Type B pancreatic cell (in vitro differentiated cells): ENCODE measurements at regions not wholly inside any gene's neighbourhood (a gene's known extent, or its start where the extent isn't known, plus 50 kb on each side); places are given as distances from the start of the nearest gene placed in this dataset.

ENCODE experiments used
- DNase-seq: peaks from one replicate; pipeline ENCODE4 v3.0.0; 2021; ENCODE audit warnings: mixed read lengths; ENCODE audit not compliant: unreplicated experiment; ENCODE audit errors: extremely low spot score
- H3K27ac Mint-ChIP-seq: 2 replicates; pipeline ENCODE4 v1.8.0; 2021; ENCODE audit warnings: mild to moderate bottlenecking, mixed read lengths
- H3K27me3 Mint-ChIP-seq: 2 replicates; pipeline ENCODE4 v1.8.0; 2021; ENCODE audit warnings: mixed read lengths
- H3K36me3 Mint-ChIP-seq: 2 replicates; pipeline ENCODE4 v1.8.0; 2021; ENCODE audit warnings: mixed read lengths
- H3K4me1 Mint-ChIP-seq: one replicate; pipeline ENCODE4 v1.8.0; 2021; ENCODE audit warnings: mixed read lengths; ENCODE audit not compliant: unreplicated experiment
- H3K4me3 Mint-ChIP-seq: 2 replicates; pipeline ENCODE4 v1.8.0; 2021; ENCODE audit warnings: mild to moderate bottlenecking, mixed read lengths
- H3K9me3 Mint-ChIP-seq: 2 replicates; pipeline ENCODE4 v1.8.0; 2021; ENCODE audit warnings: mixed read lengths
- TF ChIP-seq, protein P1 (sequence below): fragments of 200-600 bp; sonication (generic); conservative IDR thresholded peaks from 2 replicates; pipeline ENCODE4 v1.5.0; 2021; ENCODE audit warnings: antibody characterized with exemption, mild to moderate bottlenecking

- H3K27me3 Mint-ChIP-seq = peaks cover 25% of the 10 kb centered on the region
- no peaks in the 10 kb centered on the region for H3K4me1 Mint-ChIP-seq
- no peaks in the 10 kb centered on the region for H3K9me3 Mint-ChIP-seq
- DNase-seq = peak; percentile 25
- H3K27ac Mint-ChIP-seq = no peak overlapping the region
- H3K4me3 Mint-ChIP-seq = no peak overlapping the region
- TF ChIP-seq, protein P1, sequence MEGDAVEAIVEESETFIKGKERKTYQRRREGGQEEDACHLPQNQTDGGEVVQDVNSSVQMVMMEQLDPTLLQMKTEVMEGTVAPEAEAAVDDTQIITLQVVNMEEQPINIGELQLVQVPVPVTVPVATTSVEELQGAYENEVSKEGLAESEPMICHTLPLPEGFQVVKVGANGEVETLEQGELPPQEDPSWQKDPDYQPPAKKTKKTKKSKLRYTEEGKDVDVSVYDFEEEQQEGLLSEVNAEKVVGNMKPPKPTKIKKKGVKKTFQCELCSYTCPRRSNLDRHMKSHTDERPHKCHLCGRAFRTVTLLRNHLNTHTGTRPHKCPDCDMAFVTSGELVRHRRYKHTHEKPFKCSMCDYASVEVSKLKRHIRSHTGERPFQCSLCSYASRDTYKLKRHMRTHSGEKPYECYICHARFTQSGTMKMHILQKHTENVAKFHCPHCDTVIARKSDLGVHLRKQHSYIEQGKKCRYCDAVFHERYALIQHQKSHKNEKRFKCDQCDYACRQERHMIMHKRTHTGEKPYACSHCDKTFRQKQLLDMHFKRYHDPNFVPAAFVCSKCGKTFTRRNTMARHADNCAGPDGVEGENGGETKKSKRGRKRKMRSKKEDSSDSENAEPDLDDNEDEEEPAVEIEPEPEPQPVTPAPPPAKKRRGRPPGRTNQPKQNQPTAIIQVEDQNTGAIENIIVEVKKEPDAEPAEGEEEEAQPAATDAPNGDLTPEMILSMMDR = no peak
- no peaks in the 10 kb centered on the region for H3K36me3 Mint-ChIP-seq
Measured at GRCh38 chr22:49289822-49290679, 537.6 kb downstream of the BRD1 start.

DNA sequence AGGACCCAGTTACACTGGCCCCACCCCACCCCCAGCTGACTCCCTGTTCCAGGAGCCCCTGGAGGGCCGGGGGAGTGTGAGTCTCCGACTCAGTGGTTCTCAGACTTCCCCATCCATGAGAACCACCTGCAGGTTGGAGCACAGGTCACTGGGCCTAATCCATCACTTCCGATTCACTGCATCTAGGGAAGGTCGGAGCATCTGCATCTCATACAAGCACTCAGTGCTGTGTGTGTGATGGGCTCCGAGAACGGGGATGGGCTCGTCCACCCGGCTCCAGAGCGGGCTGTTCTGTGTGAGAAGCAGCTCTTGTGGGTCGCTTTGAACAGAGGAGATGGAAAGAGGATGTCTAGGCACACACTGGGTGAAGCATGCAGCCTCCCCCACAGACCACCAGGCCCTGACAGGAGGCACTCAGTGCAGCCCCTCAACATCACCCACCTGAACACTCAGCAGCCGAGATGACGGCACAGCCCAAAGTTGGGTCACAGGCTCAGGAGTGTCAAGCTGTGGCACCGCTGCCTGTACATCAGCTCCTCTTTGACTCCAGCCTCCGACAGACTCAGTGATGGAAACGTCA is 541.4 kb downstream of the BRD1 start:
- H3K9me3 Mint-ChIP-seq = no peaks in the 10 kb centered on the region
- no peak for DNase-seq
- H3K27me3 Mint-ChIP-seq = peaks cover 49% of the 10 kb centered on the region
- H3K27ac Mint-ChIP-seq = no peak overlapping the region
- H3K4me1 Mint-ChIP-seq = no peaks in the 10 kb centered on the region
- TF ChIP-seq, protein P1 = no peak
- H3K36me3 Mint-ChIP-seq = no peaks in the 10 kb centered on the region
- H3K4me3 Mint-ChIP-seq = no peak overlapping the region

- no peaks in the 10 kb centered on the region for H3K36me3 Mint-ChIP-seq
- H3K27me3 Mint-ChIP-seq = peaks cover 57% of the 10 kb centered on the region
- no peak for DNase-seq
Measured at GRCh38 chr22:49284931-49285330, 542.7 kb downstream of the BRD1 start.

DNA sequence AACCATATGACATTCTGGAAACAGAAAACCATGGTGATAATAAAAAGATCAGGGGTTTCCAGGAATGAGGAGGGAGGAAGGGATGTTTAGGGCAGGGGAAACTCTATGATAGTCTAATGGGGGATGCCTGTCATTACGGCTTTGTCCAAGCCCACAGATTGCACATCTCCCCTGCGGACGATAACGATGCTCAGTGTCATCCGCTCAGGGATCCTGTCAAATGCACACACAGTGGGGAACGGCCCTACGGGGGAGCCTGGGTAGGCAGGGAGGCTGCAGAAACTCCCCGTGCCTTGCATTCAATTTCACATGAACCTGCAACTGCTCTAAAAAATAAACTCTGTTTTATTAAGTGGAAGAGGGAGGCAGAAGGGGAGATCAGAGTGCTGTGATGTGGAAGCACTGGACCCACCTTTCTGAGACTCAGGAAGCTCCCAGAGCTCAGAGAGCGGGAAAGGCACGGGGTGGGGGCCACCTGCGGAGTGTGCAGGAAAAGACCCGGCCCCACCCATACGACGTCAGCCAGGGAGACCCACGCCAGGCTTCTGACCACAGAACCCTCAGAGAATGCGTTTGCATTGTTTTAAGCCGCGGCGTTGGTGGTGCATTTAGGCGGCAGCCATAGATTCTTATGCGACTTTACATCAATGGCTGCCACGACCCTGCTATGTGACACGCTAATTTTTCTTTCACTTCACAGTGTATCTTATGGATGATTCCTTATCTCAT is 543.5 kb downstream of the BRD1 start:
- Mint-ChIP-seq H3K36me3 (no peaks in the 10 kb centered on the region), H3K27me3 (peaks cover 62% of the 10 kb centered on the region), H3K9me3 (peaks cover 3% of the 10 kb centered on the region), H3K4me1 (no peaks in the 10 kb centered on the region), H3K27ac (no peak overlapping the region), H3K4me3 (no peak overlapping the region)
- TF ChIP-seq, protein P1 = no peak
- DNase-seq = no peak

More at GRCh38 chr22:49284931-49285330, 542.7 kb downstream of the BRD1 start:
- Mint-ChIP-seq H3K4me1 (no peaks in the 10 kb centered on the region), H3K27ac (no peak overlapping the region), H3K4me3 (no peak overlapping the region), H3K9me3 (peaks cover 3% of the 10 kb centered on the region)
- TF ChIP-seq, protein P1 = no peak

GRCh38 chr22:49282596-49282995 is 545.1 kb downstream of the BRD1 start:
- DNase-seq = no peak
- no peaks in the 10 kb centered on the region for H3K4me1 Mint-ChIP-seq
- peaks cover 3% of the 10 kb centered on the region for H3K9me3 Mint-ChIP-seq
- H3K36me3 Mint-ChIP-seq = no peaks in the 10 kb centered on the region
- H3K4me3 Mint-ChIP-seq = no peak overlapping the region
- no peak overlapping the region for H3K27ac Mint-ChIP-seq
- TF ChIP-seq, protein P1 = no peak
- peaks cover 67% of the 10 kb centered on the region for H3K27me3 Mint-ChIP-seq
